Breast epithelium (tissue), 3 donors: ENCODE measurements at regions not wholly inside any gene's neighbourhood (a gene's known extent, or its start where the extent isn't known, plus 50 kb on each side); places are given as distances from the start of the nearest gene placed in this dataset.

ENCODE experiments used
- POLR2A ChIP-seq: fragments of 450-650 bp; IDR thresholded peaks from one replicate; pipeline ENCODE4 v1.6.1; 2016; ENCODE audit warnings: antibody characterized with exemption, mild to moderate bottlenecking, moderate library complexity
- TF ChIP-seq, protein P1 (sequence below), 3 donors: fragments of 450-650 bp; IDR thresholded peaks; one replicate each; pipeline ENCODE4 v1.5.1; 2016 to 2017; ENCODE audit warnings: antibody characterized with exemption in 3 of 3, mild to moderate bottlenecking in 3 of 3, moderate library complexity in 3 of 3

DNA sequence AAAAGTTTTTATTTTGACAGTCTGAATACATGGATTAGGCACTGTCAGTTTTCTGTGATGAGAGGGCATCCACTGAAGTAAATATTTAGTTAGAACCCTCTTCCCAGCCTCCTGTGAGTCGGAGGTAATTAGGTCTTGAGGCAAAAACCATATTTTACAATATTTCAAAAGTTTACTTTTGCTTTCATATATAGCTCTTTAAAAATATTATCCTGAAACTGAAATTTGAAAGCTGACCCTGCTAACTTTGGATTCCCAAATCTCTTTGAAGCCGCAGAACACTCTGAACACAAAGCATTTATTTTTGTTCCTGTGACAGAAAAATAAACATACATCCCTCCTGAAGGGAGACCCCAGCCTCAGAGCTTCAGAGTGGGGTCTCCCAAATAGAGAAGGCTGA lies 317.4 kb downstream of the KIF20B start:
- TF ChIP-seq, protein P1, sequence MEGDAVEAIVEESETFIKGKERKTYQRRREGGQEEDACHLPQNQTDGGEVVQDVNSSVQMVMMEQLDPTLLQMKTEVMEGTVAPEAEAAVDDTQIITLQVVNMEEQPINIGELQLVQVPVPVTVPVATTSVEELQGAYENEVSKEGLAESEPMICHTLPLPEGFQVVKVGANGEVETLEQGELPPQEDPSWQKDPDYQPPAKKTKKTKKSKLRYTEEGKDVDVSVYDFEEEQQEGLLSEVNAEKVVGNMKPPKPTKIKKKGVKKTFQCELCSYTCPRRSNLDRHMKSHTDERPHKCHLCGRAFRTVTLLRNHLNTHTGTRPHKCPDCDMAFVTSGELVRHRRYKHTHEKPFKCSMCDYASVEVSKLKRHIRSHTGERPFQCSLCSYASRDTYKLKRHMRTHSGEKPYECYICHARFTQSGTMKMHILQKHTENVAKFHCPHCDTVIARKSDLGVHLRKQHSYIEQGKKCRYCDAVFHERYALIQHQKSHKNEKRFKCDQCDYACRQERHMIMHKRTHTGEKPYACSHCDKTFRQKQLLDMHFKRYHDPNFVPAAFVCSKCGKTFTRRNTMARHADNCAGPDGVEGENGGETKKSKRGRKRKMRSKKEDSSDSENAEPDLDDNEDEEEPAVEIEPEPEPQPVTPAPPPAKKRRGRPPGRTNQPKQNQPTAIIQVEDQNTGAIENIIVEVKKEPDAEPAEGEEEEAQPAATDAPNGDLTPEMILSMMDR (IDR thresholded peaks at IDR 0.05) = no peak
- no peak for TF ChIP-seq POLR2A
